ENCODE measurements at regions not wholly inside any gene's neighbourhood (a gene's known extent, or its start where the extent isn't known, plus 50 kb on each side); places are given as distances from the start of the nearest gene placed in this dataset.

DNA sequence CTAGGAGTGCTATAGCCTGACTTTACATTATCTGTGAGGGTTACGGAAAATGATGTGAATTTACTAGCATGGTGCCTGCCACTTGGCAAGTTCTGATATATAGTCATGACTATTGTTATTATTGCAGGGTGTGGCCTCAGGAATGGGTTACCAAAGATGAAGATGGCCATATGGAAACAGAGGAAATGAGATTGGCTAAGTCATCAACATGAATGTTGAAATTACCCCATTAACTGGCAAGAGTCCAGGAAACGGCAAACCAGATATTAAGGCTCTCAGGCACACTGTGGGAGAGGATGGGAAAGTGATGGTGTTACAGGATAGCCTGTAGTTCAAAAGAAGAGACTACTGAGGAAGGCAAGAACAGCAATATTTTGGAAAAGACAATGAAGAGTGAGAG lies 183.3 kb downstream of the KCNRG start:
- H3K79me2 ChIP-seq (ENCODE audit: control insufficient read depth, insufficient read depth, low read length): no peaks in the 10 kb centered on the region
- H3K4me3 Mint-ChIP-seq: no peak overlapping the region
- no peaks in the 10 kb centered on the region for H3K4me1 Mint-ChIP-seq
- no peak overlapping the region for H3K4me2 ChIP-seq (replicated peaks; ENCODE audit: low read depth, low read length, poor library complexity, severe bottlenecking)
- no peak for TF ChIP-seq EZH2 (IDR thresholded peaks at IDR 0.05; ENCODE audit: borderline replicate concordance, insufficient read depth, low read depth, low read length, poor library complexity, severe bottlenecking)
- TF ChIP-seq, protein P1, sequence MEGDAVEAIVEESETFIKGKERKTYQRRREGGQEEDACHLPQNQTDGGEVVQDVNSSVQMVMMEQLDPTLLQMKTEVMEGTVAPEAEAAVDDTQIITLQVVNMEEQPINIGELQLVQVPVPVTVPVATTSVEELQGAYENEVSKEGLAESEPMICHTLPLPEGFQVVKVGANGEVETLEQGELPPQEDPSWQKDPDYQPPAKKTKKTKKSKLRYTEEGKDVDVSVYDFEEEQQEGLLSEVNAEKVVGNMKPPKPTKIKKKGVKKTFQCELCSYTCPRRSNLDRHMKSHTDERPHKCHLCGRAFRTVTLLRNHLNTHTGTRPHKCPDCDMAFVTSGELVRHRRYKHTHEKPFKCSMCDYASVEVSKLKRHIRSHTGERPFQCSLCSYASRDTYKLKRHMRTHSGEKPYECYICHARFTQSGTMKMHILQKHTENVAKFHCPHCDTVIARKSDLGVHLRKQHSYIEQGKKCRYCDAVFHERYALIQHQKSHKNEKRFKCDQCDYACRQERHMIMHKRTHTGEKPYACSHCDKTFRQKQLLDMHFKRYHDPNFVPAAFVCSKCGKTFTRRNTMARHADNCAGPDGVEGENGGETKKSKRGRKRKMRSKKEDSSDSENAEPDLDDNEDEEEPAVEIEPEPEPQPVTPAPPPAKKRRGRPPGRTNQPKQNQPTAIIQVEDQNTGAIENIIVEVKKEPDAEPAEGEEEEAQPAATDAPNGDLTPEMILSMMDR (IDR thresholded peaks at IDR 0.05): no peak
- H3K4me3 ChIP-seq (ENCODE audit: control extremely low read depth in 1 of 5, extremely low read depth in 1 of 5, insufficient read depth in 1 of 5, low read depth in 2 of 5, low read length in 4 of 5): no peak overlapping the region
- H3K9me3 ChIP-seq (ENCODE audit: control extremely low read depth in 1 of 3, control insufficient read depth in 2 of 3, insufficient read depth in 1 of 3, low read length in 2 of 3): no peaks in the 10 kb centered on the region
- ChIA-PET POLR2A (no interaction called here), CTCF (no interaction called here)
- DNase-seq (no peak), ATAC-seq (ENCODE audit: low read depth) (no peak)
- intact Hi-C loops (cut with micrococcal nuclease): no loop called here
- H3K36me3 ChIP-seq (replicated peaks in 1 of 2; ENCODE audit: control extremely low read depth in 1 of 2, control insufficient read depth in 1 of 2, extremely low read depth in 1 of 2, insufficient read depth in 2 of 2, low read length in 1 of 2): no peaks in the 10 kb centered on the region
- H3K4me1 ChIP-seq (ENCODE audit: control insufficient read depth in 2 of 2, insufficient read depth in 2 of 2, low read length in 2 of 2): no peaks in the 10 kb centered on the region
- peaks cover 3% of the 10 kb centered on the region for H3K27me3 Mint-ChIP-seq
- H4K20me1 ChIP-seq (ENCODE audit: control insufficient read depth, insufficient read depth, low read length, poor library complexity, severe bottlenecking): no peaks in the 10 kb centered on the region
- H3K9ac ChIP-seq (ENCODE audit: low read length): no peak overlapping the region
- no peak overlapping the region for H3K27ac ChIP-seq (ENCODE audit: low read length in 2 of 2)
- WGBS (ENCODE audit: insufficient coverage): 100% methylated on average over 1 of the region's 2 CpGs
- no peaks in the 10 kb centered on the region for H3K27me3 ChIP-seq (replicated peaks in 1 of 4; ENCODE audit: control extremely low read depth in 1 of 4, control insufficient read depth in 3 of 4, insufficient read depth in 4 of 4, low read length in 3 of 4)
- no peak overlapping the region for H3K27ac Mint-ChIP-seq
- H2AFZ ChIP-seq (ENCODE audit: insufficient read depth, low read depth, low read length, poor library complexity, severe bottlenecking): no peak overlapping the region
- H3K9me3 Mint-ChIP-seq (ENCODE audit: insufficient read depth): no peaks in the 10 kb centered on the region

DNA sequence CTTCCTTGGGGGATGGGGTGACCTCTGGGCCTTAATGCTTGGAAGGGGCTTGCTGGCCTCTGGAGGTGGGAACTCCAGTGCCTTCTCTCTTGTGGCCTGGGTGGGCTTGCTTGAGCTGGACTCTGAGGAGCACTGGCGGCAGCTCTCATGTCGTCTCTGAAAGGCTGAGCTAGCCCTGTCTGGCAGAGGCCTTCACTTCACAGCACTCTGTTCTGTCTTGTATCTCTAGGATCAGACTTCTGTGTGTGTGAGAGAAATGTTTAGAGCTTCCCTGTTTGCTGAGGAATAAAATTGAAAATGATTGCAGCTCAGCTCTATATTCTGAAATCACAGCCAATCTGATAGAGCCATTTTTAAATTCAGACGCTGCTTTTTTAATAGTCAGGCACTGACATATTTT lies 185.3 kb downstream of the KCNRG start:
- peaks cover under 1% of the 10 kb centered on the region for H3K27me3 Mint-ChIP-seq
- POLR2A ChIA-PET: no interaction called here

More for the DNA sequence above, 185.3 kb downstream of the KCNRG start:
- Mint-ChIP-seq H3K9me3 (ENCODE audit: insufficient read depth) (no peaks in the 10 kb centered on the region), H3K4me3 (no peak overlapping the region), H3K4me1 (no peaks in the 10 kb centered on the region), H3K27ac (no peak overlapping the region)
- intact Hi-C loops (cut with micrococcal nuclease): no loop called here
- no peaks in the 10 kb centered on the region for H3K27me3 ChIP-seq (replicated peaks in 1 of 4; ENCODE audit: control extremely low read depth in 1 of 4, control insufficient read depth in 3 of 4, insufficient read depth in 4 of 4, low read length in 3 of 4)
- H3K9me3 ChIP-seq (ENCODE audit: control extremely low read depth in 1 of 3, control insufficient read depth in 2 of 3, insufficient read depth in 1 of 3, low read length in 2 of 3): no peaks in the 10 kb centered on the region
- CTCF ChIA-PET: interaction anchor here (1.2 kb wide), 1 partner anchor 115 kb away, joined by 3 read pairs; no protein-coding TSS in a partner anchor
- WGBS (ENCODE audit: insufficient coverage): 100% methylated on average over 1 of the region's 3 CpGs
- DNase-seq (no peak), ATAC-seq (ENCODE audit: low read depth) (no peak)
- no peak for TF ChIP-seq EZH2 (IDR thresholded peaks at IDR 0.05; ENCODE audit: borderline replicate concordance, insufficient read depth, low read depth, low read length, poor library complexity, severe bottlenecking)
- TF ChIP-seq, protein P1 (IDR thresholded peaks at IDR 0.05): no peak
- H3K4me3 ChIP-seq (ENCODE audit: control extremely low read depth in 1 of 5, extremely low read depth in 1 of 5, insufficient read depth in 1 of 5, low read depth in 2 of 5, low read length in 4 of 5): no peak overlapping the region
- no peak overlapping the region for H3K27ac ChIP-seq (ENCODE audit: low read length in 2 of 2)
- H3K4me1 ChIP-seq (ENCODE audit: control insufficient read depth in 2 of 2, insufficient read depth in 2 of 2, low read length in 2 of 2): no peaks in the 10 kb centered on the region
- H3K79me2 ChIP-seq (ENCODE audit: control insufficient read depth, insufficient read depth, low read length): no peaks in the 10 kb centered on the region
- H2AFZ ChIP-seq (ENCODE audit: insufficient read depth, low read depth, low read length, poor library complexity, severe bottlenecking): no peak overlapping the region
- no peak overlapping the region for H3K9ac ChIP-seq (ENCODE audit: low read length)
- H3K36me3 ChIP-seq (replicated peaks in 1 of 2; ENCODE audit: control extremely low read depth in 1 of 2, control insufficient read depth in 1 of 2, extremely low read depth in 1 of 2, insufficient read depth in 2 of 2, low read length in 1 of 2): no peaks in the 10 kb centered on the region
- no peaks in the 10 kb centered on the region for H4K20me1 ChIP-seq (ENCODE audit: control insufficient read depth, insufficient read depth, low read length, poor library complexity, severe bottlenecking)
- no peak overlapping the region for H3K4me2 ChIP-seq (replicated peaks; ENCODE audit: low read depth, low read length, poor library complexity, severe bottlenecking)
